ENCODE measurements at regions not wholly inside any gene's neighbourhood (a gene's known extent, or its start where the extent isn't known, plus 50 kb on each side); places are given as distances from the start of the nearest gene placed in this dataset.

- TF ChIP-seq, protein P1, sequence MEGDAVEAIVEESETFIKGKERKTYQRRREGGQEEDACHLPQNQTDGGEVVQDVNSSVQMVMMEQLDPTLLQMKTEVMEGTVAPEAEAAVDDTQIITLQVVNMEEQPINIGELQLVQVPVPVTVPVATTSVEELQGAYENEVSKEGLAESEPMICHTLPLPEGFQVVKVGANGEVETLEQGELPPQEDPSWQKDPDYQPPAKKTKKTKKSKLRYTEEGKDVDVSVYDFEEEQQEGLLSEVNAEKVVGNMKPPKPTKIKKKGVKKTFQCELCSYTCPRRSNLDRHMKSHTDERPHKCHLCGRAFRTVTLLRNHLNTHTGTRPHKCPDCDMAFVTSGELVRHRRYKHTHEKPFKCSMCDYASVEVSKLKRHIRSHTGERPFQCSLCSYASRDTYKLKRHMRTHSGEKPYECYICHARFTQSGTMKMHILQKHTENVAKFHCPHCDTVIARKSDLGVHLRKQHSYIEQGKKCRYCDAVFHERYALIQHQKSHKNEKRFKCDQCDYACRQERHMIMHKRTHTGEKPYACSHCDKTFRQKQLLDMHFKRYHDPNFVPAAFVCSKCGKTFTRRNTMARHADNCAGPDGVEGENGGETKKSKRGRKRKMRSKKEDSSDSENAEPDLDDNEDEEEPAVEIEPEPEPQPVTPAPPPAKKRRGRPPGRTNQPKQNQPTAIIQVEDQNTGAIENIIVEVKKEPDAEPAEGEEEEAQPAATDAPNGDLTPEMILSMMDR (conservative IDR thresholded peaks at IDR 0.05; ENCODE audit: low read depth, low read length): no peak
- TF ChIP-seq EZH2 (IDR thresholded peaks at IDR 0.05; ENCODE audit: borderline replicate concordance, low read depth, low read length, poor library complexity, severe bottlenecking): no peak
These were observed 182.7 kb upstream of the HHIP start for GRCh38 chr4:144463236-144463635.
